D721Med (cell line): ENCODE measurements at regions not wholly inside any gene's neighbourhood (a gene's known extent, or its start where the extent isn't known, plus 50 kb on each side); places are given as distances from the start of the nearest gene placed in this dataset.

Experiments used
- DNase-seq: peaks from one replicate; pipeline ENCODE4 v3.0.0; 2011; ENCODE audit warnings: low spot score; ENCODE audit not compliant: insufficient read length
- FAIRE-seq: peaks from 2 replicates; lab custom pipeline; 2011; peaks lifted over from hg19 to GRCh38; lab: Jason Lieb, UNC
- TF ChIP-seq, protein P1 (sequence below): IDR thresholded peaks from 2 replicates; pipeline ENCODE4 v1.5.1; 2012; ENCODE audit warnings: mild to moderate bottlenecking, control low read depth; ENCODE audit not compliant: insufficient read depth; ENCODE audit errors: missing control alignments

DNA sequence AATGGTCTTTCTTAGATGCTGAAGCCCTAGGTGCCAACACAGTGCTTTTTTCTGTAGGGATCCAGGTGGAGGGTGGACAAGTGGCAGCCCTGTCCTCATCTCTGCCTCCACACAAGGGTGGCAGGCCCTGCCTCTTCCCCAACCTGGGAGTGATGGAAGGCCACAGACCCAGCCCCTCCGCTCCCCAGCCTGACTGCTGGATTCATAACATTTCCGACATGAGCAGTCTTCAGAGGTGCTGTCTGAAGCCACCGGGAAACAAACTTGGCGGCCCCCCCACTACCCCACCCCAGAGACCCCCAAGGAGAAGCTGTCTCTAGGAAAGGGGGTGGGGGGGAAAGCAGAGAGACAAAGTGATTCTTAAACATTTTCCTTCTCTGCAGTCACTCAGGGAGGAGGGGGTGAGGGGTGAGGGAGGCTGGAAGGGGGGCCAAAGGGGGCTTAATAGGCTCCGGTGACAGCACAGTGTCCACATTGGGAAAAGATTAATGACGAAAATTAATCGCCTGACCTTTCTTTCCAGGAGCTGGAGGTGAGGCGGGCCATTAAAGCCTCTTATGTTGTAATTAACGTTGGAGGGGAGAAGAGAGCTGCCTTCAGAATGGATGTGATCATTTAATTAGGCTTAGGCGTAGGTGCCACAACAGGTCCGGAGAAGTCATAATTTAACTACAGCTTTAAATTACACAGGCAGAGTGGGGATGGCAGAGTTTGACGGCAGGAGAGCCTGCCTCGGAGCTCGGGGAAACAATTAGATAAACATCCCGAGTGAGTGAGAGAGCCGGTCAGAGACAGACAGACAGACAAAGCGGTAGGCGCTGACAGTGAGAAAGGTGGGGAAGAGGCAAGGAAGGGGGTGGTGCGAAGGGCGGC lies 76.8 kb upstream of the FOXP4 start:
- DNase-seq (peak; percentile 60), FAIRE-seq (no peak)

DNA sequence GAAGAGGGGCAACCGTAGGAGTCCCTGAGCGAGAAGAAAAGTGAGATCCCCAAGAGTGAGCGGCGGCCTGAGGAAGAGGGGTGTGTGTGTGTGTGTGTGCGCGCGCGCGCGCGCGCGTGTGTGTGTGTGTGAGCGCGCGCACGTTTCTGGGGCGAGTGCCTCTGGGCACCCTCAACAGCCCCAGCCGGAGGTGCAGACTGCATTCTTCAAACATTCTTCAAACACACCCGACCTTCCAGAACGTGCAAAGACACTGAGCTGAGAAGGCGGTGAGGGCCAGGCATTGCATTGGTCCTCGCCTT lies 76.2 kb upstream of the FOXP4 start:
- FAIRE-seq: no peak
- DNase-seq: no peak
- TF ChIP-seq, protein P1, sequence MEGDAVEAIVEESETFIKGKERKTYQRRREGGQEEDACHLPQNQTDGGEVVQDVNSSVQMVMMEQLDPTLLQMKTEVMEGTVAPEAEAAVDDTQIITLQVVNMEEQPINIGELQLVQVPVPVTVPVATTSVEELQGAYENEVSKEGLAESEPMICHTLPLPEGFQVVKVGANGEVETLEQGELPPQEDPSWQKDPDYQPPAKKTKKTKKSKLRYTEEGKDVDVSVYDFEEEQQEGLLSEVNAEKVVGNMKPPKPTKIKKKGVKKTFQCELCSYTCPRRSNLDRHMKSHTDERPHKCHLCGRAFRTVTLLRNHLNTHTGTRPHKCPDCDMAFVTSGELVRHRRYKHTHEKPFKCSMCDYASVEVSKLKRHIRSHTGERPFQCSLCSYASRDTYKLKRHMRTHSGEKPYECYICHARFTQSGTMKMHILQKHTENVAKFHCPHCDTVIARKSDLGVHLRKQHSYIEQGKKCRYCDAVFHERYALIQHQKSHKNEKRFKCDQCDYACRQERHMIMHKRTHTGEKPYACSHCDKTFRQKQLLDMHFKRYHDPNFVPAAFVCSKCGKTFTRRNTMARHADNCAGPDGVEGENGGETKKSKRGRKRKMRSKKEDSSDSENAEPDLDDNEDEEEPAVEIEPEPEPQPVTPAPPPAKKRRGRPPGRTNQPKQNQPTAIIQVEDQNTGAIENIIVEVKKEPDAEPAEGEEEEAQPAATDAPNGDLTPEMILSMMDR: no peak

More for the DNA sequence above, 76.8 kb upstream of the FOXP4 start:
- TF ChIP-seq, protein P1: no peak

DNA sequence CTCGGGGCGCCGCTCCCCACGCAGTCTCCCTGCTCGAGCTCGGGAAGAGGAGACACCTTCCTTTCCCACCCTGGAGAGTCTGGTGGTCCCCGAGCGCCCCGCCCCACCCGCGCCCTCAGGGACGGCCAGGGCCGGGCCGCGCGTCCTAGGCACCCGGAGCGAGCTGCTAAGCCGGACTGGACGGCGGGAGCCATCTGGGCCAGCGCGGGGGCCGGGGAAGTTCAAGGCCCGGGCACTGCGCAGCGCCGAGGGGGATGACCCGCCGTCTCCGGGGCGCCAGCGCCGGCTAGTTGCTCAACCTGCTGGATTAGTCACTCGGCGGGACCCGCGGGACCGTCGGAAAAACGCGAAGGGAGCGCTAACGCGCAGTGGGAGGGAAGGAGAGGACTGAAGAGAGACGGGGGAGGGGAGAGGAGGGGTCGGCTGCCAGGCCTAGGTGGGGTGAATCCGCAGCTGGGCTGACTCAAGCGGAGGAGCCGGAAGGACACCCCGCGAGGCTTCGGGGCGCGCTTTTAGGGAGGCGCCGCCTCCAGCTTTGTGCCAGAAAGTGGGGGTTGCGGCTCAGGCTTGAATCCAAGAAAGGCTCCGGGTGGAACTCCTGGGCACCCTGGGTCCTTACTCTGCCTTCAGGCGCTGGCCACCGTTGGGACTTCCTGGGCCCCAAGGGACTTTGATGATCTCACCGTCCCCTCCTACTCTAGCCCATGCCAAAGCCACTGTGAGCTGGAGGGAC lies 75.7 kb upstream of the FOXP4 start:
- TF ChIP-seq, protein P1: no peak
- DNase-seq: no peak
- no peak for FAIRE-seq

DNA sequence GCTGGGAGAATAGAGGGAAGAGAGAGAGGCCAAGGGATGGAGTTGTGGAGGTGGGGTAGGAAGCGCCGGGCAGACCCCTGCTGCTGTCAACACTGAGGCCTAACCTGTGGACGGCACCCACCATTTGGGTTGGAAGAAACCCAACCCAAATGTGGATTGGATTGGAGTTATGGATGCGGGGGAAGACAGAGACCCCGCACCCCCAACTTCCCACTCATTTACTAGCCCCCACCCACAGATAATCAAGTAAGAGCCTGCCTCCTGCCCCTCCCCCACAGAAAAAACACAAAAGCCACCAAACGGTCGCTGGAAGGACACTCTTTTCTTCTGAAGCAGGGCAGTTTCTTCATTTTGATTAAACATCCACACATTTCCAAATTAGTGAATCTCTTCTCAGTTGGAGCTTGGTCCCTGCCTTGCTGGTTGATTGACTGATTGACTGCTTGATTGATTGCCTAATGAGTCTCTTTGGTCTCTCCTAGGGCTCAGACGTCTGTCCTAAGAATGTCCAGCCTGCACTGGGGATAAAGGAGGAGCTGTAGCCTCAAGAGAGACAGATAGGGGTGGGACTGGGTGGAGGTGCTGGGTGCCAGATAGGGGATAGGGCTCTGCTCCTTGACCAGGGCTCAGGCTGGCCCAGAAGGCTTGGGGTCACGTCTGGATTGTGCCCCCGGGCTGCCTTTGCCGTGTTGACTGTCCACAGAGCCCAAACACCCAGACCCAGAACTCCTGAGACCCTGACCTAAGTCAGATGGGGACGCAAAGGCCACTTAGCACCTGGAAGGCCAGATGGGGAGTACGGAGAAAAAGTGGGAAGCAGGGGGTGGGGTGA lies 74.9 kb upstream of the FOXP4 start:
- no peak for DNase-seq
- TF ChIP-seq, protein P1: no peak
- FAIRE-seq: no peak

DNA sequence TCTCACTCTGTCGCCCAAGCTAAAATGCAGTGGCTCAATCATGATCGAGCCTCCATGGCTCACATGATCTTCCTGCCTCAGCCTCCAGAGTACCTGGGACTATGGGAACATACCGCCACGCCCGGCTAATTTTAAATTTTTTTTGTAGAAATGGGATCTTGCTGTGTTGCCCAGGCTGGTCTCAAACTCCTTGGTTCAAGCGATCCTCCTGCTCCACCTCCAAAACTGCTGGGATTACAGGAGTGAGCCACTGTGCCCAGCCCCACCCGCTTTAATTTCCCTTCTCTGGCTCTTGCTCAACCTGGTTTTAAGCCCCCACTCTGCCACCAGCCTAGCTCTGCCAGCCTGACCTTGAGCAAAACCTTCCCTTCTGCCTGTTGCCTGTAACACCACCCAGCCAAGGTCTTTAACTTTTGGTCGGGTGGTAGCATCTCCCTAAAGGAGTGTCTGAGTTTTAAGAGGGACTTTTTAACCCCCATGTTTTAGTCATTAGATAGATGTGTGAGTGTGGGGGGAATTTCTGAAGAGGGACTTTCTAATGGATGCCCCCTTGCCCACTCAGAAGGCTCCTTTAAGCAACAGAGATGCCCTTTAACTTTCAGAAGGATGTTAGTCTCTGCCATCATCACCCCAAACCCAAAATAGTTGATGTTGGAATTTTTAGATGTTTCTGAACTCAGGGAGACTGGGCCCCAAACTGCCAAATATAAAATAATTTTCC lies 71.8 kb upstream of the FOXP4 start:
- TF ChIP-seq, protein P1: no peak
- FAIRE-seq: no peak
- DNase-seq: no peak

DNA sequence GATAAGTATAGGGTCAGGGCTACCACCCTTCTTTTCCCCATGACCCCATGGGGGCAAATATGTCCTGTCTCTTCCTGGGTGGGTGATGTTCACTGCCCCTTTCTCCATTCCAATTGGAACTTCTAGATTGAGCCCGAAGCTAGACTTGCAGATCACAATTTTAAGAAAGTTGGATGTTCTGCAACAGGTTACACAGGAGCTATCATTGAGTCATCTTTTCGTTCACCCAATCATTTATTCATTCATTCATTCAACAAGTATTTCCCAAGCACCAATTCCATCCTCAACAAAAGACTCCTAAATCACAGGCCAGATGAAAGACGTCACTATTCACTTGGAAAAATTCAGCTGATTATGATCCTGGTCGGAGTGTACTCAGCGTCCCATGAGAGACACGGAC lies 71.0 kb upstream of the FOXP4 start:
- TF ChIP-seq, protein P1: no peak
- DNase-seq (no peak), FAIRE-seq (no peak)
